SK-N-MC (cell line): ENCODE measurements at regions not wholly inside any gene's neighbourhood (a gene's known extent, or its start where the extent isn't known, plus 50 kb on each side); places are given as distances from the start of the nearest gene placed in this dataset.

Experiments used
- DNase-seq: peaks from one replicate; pipeline ENCODE4 v3.0.0-alpha.2; 2011; ENCODE audit warnings: low read depth, low spot score
- H3K27ac ChIP-seq: fragments of 200-600 bp; sonication (generic); 2 replicates; pipeline ENCODE4 v1.5.1; 2016; ENCODE audit warnings: mixed run types
- H3K36me3 ChIP-seq: fragments of 200-600 bp; sonication (generic); 2 replicates; pipeline ENCODE4 v1.6.1; 2017; ENCODE audit warnings: antibody characterized with exemption, low read length, mixed read lengths; ENCODE audit not compliant: insufficient read depth
- H3K4me3 ChIP-seq: fragments of 200-600 bp; sonication (generic); 2 replicates; pipeline ENCODE4 v1.5.1; 2016
- H3K9ac ChIP-seq: fragments of 200-600 bp; sonication (generic); 2 replicates; pipeline ENCODE4 v1.8.0; 2017; ENCODE audit warnings: mixed run types, mixed read lengths; ENCODE audit not compliant: insufficient read length
- H3K9me3 ChIP-seq: fragments of 200-600 bp; sonication (generic); 2 replicates; pipeline ENCODE4 v1.6.1; 2017; ENCODE audit warnings: low read depth, mild to moderate bottlenecking, antibody characterized with exemption, low read length, moderate library complexity, mixed read lengths
- EZH2 ChIP-seq: fragments of 200-600 bp; sonication (generic); IDR thresholded peaks from one replicate; pipeline ENCODE4 v1.6.1; 2017; ENCODE audit warnings: antibody characterized with exemption
- FOXP2 ChIP-seq: optimal IDR thresholded peaks from 2 replicates; pipeline ENCODE3; 2011; ENCODE audit warnings: mild to moderate bottlenecking, moderate library complexity; ENCODE audit not compliant: insufficient read depth; ENCODE audit errors: extremely low read length, control extremely low read depth
- POLR2AphosphoS5 ChIP-seq: IDR thresholded peaks from 2 replicates; pipeline ENCODE4 v1.6.1; 2012; ENCODE audit warnings: mild to moderate bottlenecking, low read depth, low read length, borderline replicate concordance

DNA sequence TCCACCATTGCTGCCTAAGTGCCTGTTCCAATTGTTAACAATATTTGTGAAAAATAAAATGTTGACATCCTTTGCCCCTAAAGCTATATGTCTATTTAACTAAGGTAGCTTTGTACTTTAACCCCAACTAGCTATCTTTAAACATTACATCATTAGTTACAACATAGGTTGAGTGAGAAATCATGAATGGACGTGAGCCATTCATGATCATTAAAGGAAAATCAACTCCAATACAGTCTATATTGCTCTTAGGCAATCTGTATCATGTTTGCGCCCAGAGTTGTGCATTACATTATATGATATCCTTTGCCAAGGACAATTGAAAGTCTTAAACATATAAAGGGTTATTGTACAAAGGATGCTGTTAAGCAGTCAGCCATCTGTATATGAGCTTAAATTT is 269.6 kb downstream of the ALX1 start:
- no peak for DNase-seq
- no peaks in the 10 kb centered on the region for H3K9me3 ChIP-seq
- H3K27ac ChIP-seq, result no peak overlapping the region
- H3K9ac ChIP-seq, result no peak overlapping the region
- no peak for TF ChIP-seq EZH2
- TF ChIP-seq POLR2AphosphoS5, result no peak
- no peak for TF ChIP-seq FOXP2
- no peak overlapping the region for H3K4me3 ChIP-seq
- no peaks in the 10 kb centered on the region for H3K36me3 ChIP-seq

DNA sequence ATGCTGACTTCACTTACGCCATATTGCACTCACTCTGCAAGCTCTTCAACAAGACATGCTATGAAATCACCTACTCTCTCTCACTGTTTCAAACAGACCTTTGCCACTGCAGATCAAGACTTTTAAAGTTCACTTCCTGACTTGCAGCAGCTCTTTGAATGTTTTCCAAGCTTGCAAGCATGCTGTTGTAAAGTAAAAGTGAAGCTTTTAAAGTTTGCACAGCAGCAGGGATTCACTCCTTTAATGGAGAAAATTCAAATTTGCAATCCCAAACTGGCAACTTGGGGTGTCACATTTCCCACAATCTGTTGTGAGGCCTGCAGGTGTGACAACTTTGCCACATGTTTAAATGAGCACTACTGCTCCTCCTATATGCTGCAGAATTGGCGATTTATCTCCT is 270.9 kb downstream of the ALX1 start:
- no peak overlapping the region for H3K9ac ChIP-seq
- TF ChIP-seq EZH2 (no peak), FOXP2 (no peak), POLR2AphosphoS5 (no peak)
- H3K4me3 ChIP-seq, result no peak overlapping the region
- DNase-seq, result no peak
- no peak overlapping the region for H3K27ac ChIP-seq
- H3K36me3 ChIP-seq, result no peaks in the 10 kb centered on the region
- no peaks in the 10 kb centered on the region for H3K9me3 ChIP-seq

DNA sequence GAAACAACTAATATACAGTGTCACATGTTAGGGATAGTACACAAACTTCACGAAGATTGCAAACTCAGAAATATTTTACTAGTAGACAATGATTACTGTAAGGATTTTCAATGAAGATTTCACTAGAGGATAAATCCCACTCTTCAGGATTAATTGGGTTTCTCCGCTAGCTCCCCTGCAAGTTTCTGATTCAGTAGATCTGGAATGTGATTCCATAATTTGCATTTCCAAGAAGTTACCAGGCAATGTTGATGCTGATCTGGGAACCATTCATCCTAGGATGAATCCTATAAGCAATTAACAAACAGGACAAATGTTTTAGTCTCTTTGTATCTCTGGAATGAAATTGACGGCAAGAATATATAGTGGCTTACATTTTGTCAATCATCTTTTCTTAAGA is 272.4 kb downstream of the ALX1 start:
- Histone ChIP-seq H3K27ac (no peak overlapping the region), H3K9ac (no peak overlapping the region), H3K4me3 (no peak overlapping the region), H3K9me3 (no peaks in the 10 kb centered on the region), H3K36me3 (no peaks in the 10 kb centered on the region)
- TF ChIP-seq POLR2AphosphoS5, result no peak
- TF ChIP-seq FOXP2, result no peak
- TF ChIP-seq EZH2, result no peak
- no peak for DNase-seq

DNA sequence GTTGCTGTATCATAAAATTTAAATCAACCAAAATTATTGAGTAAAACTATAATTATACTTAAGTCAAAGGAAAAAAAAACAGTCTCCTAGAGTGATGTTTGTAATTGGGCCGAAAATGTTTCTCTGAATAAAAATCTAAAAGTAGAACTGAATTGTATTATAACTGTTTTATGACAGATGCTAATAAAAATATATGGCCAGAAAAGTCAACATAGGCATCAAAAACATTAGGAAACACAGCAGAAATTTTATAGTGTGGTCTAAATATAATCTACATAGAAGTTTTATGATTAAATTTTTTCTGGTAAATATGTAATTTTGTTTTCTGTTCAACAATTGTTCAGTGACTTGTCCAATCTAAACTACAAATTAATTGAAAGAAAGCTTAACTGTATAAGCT is 277.8 kb downstream of the ALX1 start:
- TF ChIP-seq FOXP2 (no peak), EZH2 (no peak), POLR2AphosphoS5 (no peak)
- DNase-seq, result no peak
- Histone ChIP-seq H3K4me3 (no peak overlapping the region), H3K9me3 (no peaks in the 10 kb centered on the region), H3K27ac (no peak overlapping the region; the same call in 1 of the 2 replicates), H3K36me3 (no peaks in the 10 kb centered on the region), H3K9ac (no peak overlapping the region)

- Histone ChIP-seq H3K27ac (no peak overlapping the region), H3K9ac (no peak overlapping the region)
- no peak for TF ChIP-seq EZH2
- TF ChIP-seq FOXP2, result no peak
- no peak for TF ChIP-seq POLR2AphosphoS5
Measured at GRCh38 chr12:85558684-85559083, 277.5 kb downstream of the RASSF9 start.

GRCh38 chr12:85559127-85559526 is 277.1 kb downstream of the RASSF9 start:
- Histone ChIP-seq H3K9ac (no peak overlapping the region), H3K9me3 (no peaks in the 10 kb centered on the region), H3K27ac (no peak overlapping the region), H3K4me3 (no peak overlapping the region), H3K36me3 (no peaks in the 10 kb centered on the region)
- no peak for TF ChIP-seq POLR2AphosphoS5
- DNase-seq, result no peak

More at GRCh38 chr12:85558684-85559083, 277.5 kb downstream of the RASSF9 start:
- H3K9me3 ChIP-seq, result no peaks in the 10 kb centered on the region
- no peaks in the 10 kb centered on the region for H3K36me3 ChIP-seq
- DNase-seq, result no peak
- H3K4me3 ChIP-seq, result no peak overlapping the region

DNA sequence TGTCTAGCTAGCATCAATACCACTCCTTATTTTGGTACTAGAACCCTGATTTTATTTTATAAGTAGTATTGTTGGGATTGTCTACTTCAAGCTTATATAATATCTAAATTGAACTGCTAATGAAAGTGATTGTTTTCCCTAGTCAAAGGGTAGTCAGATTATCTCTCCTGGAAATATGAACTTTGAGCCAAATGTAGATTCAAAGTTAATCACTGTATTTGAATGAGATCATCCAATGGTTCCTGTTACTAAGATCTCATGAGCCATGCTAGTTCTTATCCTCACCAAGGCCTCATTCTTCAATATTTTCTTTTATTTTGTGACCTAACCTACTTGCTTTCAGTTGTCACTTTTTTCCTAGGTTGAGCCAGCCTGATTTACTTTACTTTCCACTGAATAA is 276.7 kb downstream of the RASSF9 start:
- no peak overlapping the region for H3K9ac ChIP-seq
- DNase-seq, result no peak
- TF ChIP-seq FOXP2 (no peak), POLR2AphosphoS5 (no peak), EZH2 (no peak)
- no peak overlapping the region for H3K4me3 ChIP-seq
- H3K9me3 ChIP-seq, result no peaks in the 10 kb centered on the region
- H3K27ac ChIP-seq, result no peak overlapping the region
- no peaks in the 10 kb centered on the region for H3K36me3 ChIP-seq

DNA sequence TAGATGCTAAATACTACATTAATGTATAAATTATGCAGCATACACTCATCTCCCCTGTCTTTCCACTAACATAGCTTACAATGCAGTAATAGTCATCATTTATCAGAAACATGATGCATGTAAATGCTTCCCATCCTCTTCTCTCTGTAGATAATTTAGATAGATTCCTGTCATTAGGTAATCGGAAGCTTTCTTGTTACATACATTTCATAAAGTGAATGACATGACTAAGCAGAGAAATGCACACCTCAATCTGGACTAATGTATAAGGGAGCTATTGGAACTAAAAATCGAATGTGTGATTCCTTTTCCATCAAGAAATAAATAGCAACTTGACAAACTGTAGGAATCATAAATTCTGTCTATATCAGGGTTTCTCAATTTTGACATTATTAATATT is 273.4 kb downstream of the RASSF9 start:
- H3K36me3 ChIP-seq, result no peaks in the 10 kb centered on the region
- DNase-seq, result no peak
- H3K4me3 ChIP-seq, result no peak overlapping the region
- H3K9me3 ChIP-seq, result no peaks in the 10 kb centered on the region
- no peak overlapping the region for H3K9ac ChIP-seq
- TF ChIP-seq FOXP2, result no peak
- TF ChIP-seq EZH2, result no peak
- no peak for TF ChIP-seq POLR2AphosphoS5
- H3K27ac ChIP-seq, result no peak overlapping the region

DNA sequence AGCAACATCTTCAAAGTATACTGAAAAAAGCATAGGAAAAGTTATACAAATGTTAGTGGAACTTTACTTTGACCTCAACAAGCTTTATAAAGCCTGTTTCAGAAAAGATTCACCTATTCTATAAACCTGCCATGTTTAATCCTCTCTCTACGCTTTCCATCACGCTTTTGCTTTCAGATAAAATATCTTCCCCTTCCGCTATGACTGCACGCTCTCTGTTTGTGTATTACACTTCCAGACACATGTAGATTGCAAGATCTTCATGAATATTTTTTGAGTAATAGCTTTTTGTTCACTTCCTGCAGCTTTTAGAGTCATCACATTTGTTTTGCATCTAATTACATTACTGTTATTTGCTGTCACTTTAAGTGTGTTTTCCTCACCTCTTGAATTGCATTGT is 271.4 kb downstream of the RASSF9 start:
- 0 out of 2 replicates have a peak overlapping the region, but pooled peaks have one; percentile 12 for H3K27ac ChIP-seq
- no peaks in the 10 kb centered on the region for H3K9me3 ChIP-seq
- TF ChIP-seq POLR2AphosphoS5 (no peak), FOXP2 (no peak), EZH2 (no peak)
- H3K9ac ChIP-seq, result no peak overlapping the region
- H3K36me3 ChIP-seq, result no peaks in the 10 kb centered on the region
- H3K4me3 ChIP-seq, result no peak overlapping the region
- no peak for DNase-seq
